ENCODE measurements at regions not wholly inside any gene's neighbourhood (a gene's known extent, or its start where the extent isn't known, plus 50 kb on each side); places are given as distances from the start of the nearest gene placed in this dataset.

DNA sequence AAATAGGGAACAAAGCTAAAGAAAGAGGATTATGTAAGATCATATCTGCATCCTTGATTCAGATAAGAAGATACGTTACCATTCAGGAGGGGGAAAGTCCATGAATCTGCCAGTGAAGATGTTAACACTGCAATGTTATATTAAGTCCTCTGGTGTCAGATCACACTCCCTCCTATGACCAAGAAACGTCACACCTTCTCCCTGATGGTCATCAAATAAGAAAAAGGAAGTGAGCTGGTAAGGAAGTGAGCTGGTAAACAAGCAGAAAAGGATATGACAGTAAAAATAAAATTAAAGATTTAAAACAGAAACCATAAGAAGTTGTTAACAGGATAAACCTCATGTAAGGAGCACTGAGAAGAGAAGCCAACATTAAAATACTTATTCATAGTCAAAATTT is 340.2 kb downstream of the SEC23A start:
- TF ChIP-seq, protein P1, sequence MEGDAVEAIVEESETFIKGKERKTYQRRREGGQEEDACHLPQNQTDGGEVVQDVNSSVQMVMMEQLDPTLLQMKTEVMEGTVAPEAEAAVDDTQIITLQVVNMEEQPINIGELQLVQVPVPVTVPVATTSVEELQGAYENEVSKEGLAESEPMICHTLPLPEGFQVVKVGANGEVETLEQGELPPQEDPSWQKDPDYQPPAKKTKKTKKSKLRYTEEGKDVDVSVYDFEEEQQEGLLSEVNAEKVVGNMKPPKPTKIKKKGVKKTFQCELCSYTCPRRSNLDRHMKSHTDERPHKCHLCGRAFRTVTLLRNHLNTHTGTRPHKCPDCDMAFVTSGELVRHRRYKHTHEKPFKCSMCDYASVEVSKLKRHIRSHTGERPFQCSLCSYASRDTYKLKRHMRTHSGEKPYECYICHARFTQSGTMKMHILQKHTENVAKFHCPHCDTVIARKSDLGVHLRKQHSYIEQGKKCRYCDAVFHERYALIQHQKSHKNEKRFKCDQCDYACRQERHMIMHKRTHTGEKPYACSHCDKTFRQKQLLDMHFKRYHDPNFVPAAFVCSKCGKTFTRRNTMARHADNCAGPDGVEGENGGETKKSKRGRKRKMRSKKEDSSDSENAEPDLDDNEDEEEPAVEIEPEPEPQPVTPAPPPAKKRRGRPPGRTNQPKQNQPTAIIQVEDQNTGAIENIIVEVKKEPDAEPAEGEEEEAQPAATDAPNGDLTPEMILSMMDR (IDR thresholded peaks at IDR 0.05), result no peak
- TF ChIP-seq POLR2A (IDR thresholded peaks at IDR 0.05), result no peak

Measured in body of pancreas (tissue), 4 donors.